Renal pelvis (tissue), 1 donor: ENCODE measurements at regions not wholly inside any gene's neighbourhood (a gene's known extent, or its start where the extent isn't known, plus 50 kb on each side); places are given as distances from the start of the nearest gene placed in this dataset.
"Not testable (repeated sequence)": the region's sequence is repeated elsewhere in the genome, so short reads cannot be mapped to it uniquely, and the experiment has no call there.

Experiments used
- DNase-seq: peaks from one replicate; pipeline ENCODE4 v3.0.0-alpha.2; 2013

DNA sequence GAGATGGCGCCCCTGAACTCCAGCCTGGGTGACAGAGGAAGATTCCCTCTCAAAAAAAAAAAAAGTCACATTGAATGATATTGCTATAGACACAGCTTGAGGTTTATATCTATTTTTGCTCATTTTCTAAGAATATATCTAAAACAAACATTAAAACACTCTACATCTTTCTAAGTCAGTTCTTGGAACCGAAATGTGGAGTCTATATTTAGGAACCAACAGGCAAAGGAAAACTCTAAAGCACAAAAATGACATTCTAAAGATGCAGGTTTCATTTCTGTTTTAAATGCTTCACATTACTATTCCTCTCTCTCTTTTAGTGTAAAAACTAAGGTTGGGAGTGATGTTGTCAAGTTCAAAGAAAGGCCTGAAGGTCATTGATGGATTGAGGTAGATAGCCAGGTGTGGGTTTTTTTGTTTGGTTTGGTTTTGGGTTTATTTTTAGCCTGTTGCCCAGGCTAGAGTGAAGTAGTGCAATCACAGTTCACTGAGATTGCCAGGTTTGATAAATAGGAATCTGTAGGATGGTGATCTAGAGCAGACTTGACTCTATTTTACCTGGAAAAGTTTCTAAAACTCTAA lies 194.0 kb upstream of the RBBP8 start:
- no peak for DNase-seq

GRCh38 chr18:22739789-22740188 lies 193.3 kb upstream of the RBBP8 start:
- DNase-seq, result no peak

DNA sequence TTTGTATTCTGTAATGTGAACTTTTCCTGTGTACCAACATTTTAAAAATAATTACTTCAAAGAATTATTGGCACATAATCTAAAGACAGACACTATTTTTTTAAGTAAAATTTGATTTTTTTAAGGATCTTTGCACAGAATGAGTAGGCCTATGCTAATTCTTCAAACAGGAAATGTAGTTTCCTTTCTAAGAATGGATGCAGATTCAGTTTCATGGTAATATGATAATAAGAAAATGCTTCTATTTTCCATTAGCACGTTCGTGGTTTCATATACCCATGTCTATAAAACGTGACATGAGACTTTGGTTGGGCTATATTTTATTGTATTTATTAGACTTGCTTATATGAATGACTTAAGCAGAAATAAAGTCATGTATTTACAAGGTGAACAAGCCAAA lies 191.8 kb upstream of the RBBP8 start:
- no peak for DNase-seq

- DNase-seq, result no peak
Observed at GRCh38 chr18:22742409-22742808, 190.7 kb upstream of the RBBP8 start.

GRCh38 chr18:22745966-22746365 lies 187.2 kb upstream of the RBBP8 start:
- DNase-seq, result no peak

DNA sequence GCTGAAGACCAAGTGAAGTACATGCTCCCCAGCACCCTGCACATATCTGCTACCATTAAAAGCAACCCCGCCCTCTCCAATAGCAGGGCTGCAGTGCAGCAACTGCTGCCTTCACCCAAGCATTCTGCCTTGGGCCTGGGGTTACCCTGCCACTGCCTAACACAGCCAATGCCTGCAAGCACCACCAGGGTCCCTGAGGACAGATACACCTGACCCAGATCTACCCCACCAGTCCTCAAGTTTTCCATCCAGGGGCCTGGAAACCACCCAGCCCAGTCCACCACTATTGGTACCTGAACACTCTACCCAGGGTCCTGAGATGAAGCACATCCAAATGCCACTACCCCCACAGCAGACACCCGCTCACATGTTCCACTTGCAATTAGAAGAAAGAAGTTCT lies 181.1 kb upstream of the RBBP8 start:
- no peak for DNase-seq

- DNase-seq, result no peak
Observed at GRCh38 chr18:22753130-22753831, 179.8 kb upstream of the RBBP8 start.

- not testable (repeated sequence) for DNase-seq
Observed at GRCh38 chr18:22764005-22764404, 169.1 kb upstream of the RBBP8 start.

GRCh38 chr18:22765896-22766295 lies 167.2 kb upstream of the RBBP8 start:
- no peak for DNase-seq

DNA sequence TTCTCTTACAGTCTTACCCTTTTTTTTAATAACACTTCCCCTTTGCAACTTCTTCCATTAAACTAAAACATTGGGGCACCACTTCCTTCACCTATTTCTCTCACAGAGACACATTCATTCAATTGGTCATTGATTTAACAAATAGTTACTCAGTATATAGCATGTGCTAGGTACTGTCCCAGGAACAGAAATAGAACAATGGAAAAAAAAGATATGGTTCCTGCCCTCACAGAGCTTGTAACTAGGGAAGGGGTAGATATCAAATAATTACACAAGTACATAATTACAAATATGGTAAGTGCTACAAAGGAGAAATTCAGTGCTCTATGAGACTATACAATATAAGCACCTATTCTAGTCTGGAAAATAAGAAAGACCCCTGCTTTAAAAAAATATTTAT lies 165.5 kb upstream of the RBBP8 start:
- DNase-seq, result no peak

- no peak for DNase-seq
Observed at GRCh38 chr18:22773944-22774343, 159.2 kb upstream of the RBBP8 start.

GRCh38 chr18:22778996-22779395 lies 154.1 kb upstream of the RBBP8 start:
- DNase-seq, result no peak

- DNase-seq, result no peak
Observed at GRCh38 chr18:22783245-22783644, 149.9 kb upstream of the RBBP8 start.

DNA sequence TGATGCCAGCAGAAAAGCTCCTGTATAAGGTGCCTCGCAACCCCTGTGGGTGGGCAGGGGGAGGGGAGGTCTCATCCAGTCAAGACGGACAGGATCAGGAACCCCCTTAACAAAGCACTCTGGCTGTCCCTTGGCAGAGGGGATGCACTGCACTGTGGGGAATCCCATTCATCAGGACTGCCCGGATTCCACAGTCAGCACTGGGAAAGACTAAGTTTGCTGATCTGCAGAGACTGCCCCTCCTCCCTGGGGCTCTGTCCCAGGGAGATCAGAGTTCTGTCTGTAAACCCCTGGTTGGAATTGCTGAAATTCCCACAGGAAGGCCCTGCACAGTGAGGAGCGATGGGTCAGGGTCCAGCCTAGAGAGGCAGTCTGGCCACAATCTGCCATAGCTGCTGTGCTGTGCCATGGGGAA lies 149.5 kb upstream of the RBBP8 start:
- no peak for DNase-seq

DNA sequence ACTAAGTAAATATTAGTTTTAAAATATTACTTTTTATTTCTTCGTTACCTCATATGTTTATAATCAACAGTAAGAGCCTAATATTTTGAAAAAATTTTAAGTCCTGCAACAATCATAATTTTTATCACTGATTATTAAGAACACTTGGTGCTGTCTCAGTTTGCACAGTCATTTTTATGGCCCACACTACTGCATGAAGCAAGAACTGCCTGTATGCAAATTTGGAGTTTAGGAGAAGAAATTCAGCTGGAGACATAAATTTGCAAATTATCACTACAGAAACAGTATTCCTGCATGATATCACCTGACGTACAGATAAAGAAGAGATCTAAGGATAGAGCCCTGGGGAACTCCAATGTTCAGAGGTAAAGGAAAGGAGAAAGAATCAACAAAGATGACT lies 144.1 kb upstream of the RBBP8 start:
- no peak for DNase-seq

DNA sequence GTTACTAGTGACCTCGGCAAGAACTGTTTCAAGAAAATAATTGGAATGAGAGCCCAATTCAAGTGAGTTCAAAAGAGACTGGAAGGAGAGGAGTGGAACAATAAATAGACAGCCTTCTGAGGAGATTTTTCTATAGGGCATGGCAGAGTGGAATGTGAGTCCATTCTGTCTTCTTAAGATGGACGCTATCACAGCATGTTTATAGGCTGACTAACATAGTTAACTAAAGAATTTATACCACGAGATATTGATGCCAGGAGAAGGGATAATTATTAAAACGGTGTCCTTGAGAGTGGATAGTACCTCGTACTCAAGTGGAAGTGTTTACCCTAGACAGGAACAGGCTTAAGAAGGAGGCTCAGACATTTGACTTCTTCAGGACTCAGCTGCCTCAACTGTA lies 143.5 kb upstream of the RBBP8 start:
- no peak for DNase-seq

DNA sequence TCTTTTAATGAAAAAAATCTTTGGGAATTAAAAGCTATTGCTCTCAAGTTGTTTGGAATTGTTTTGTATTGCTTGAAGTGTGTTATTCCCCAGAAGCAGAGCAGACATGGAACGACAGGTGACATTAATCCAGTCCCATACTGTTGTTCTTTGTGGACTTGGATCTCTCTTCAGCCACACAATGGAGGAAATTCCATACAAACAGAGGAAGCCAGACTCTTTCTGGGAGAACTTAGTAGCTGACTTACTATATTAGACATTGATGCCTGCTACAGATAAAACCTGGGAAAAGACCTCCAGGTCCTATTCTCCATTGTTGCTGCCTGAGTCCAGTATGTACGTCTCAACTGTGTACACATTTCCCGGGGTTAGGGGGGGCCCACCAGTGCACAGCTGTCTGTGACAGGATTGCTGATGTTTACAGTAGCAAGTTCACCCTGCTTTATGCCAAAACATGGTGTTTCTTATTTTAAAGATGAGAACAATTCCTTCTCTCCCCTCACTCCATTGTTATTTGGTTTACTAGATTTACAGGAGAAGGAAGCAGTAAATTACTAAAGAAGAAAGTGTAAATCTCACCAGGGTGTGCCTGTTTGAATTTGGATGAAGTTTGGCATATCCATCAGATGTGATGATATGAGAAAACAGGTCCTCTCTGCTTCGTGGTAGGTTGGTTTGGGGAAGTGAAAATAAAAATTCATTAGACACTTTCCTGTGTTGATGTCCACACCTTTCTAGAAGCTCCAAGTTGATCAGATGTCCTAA lies 142.4 kb upstream of the RBBP8 start:
- no peak for DNase-seq

- DNase-seq, result no peak
Observed at GRCh38 chr18:22791310-22791610, 141.9 kb upstream of the RBBP8 start.

DNA sequence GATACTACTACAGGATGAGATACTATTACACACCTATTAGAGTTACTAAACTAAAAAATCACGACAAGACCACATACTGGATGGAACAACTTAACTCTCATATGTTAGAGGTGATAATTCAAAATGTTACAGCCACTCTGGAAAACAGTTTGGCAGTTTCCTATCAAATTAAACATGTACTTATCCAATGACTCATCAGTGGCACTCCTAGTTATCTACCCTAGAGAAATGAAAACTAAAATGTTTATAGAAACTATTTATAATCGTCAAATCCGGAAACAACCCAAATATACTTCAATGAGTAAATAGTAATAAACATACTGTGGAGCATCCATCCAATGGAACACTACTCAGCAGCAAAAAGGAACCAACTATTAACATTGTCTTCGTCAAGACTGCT lies 137.0 kb upstream of the RBBP8 start:
- no peak for DNase-seq

DNA sequence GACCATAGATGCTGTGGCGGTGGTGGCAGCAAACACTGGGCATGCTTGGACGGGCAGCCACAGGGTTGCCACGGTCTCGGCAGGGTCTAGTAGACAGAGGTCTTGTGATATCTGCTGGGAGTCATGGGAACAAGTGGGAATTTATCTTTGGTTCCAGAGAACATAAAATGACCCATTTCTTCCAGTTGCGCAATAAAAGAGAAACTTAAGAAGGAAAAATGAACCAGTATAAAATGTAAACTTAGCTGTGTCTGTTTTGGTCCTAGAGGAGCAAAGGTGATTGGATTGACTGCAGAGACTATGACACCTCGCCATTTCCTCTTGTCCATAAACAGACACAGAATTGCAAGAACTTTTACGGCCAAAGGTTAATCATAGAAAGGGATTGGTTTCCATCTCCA lies 132.6 kb upstream of the RBBP8 start:
- no peak for DNase-seq

GRCh38 chr18:22813648-22814328 lies 119.3 kb upstream of the RBBP8 start:
- no peak for DNase-seq

- no peak for DNase-seq
Observed at GRCh38 chr18:22814329-22814703, 118.8 kb upstream of the RBBP8 start.
